Activated naive CD4-positive, alpha-beta T cell treated with anti-CD3 and anti-CD28 coated beads, Interleukin-2, amount 50 U/mL, for 16 hours (primary cell): ENCODE measurements at regions not wholly inside any gene's neighbourhood (a gene's known extent, or its start where the extent isn't known, plus 50 kb on each side); places are given as distances from the start of the nearest gene placed in this dataset.
"Not testable (repeated sequence)": the region's sequence is repeated elsewhere in the genome, so short reads cannot be mapped to it uniquely, and the experiment has no call there.

ENCODE experiments used
- DNase-seq: peaks from one replicate; pipeline ENCODE4 v3.0.0-alpha.2; 2020

- not testable (repeated sequence) for DNase-seq
Observed at GRCh38 chr13:18773988-18774387, 407.6 kb downstream of the TUBA3C start.

GRCh38 chr13:18741696-18742095, 439.9 kb downstream of the TUBA3C start:
- DNase-seq, result not testable (repeated sequence)

- DNase-seq, result no peak
Observed at GRCh38 chr13:18739310-18739709, 442.3 kb downstream of the TUBA3C start.

GRCh38 chr13:18738086-18738485, 443.5 kb downstream of the TUBA3C start:
- not testable (repeated sequence) for DNase-seq

- not testable (repeated sequence) for DNase-seq
Observed at GRCh38 chr13:18727138-18727537, 454.5 kb downstream of the TUBA3C start.

- DNase-seq, result not testable (repeated sequence)
Observed at GRCh38 chr13:18726524-18726923, 455.1 kb downstream of the TUBA3C start.

GRCh38 chr13:18725242-18725822, 456.3 kb downstream of the TUBA3C start:
- DNase-seq, result not testable (repeated sequence)

- no peak for DNase-seq
Observed at GRCh38 chr13:18714889-18715288, 466.7 kb downstream of the TUBA3C start.

- not testable (repeated sequence) for DNase-seq
Observed at GRCh38 chr13:18710673-18711072, 471.0 kb downstream of the TUBA3C start.

- not testable (repeated sequence) for DNase-seq
Observed at GRCh38 chr13:18706538-18706937, 475.1 kb downstream of the TUBA3C start.

GRCh38 chr13:18702464-18703247, 479.0 kb downstream of the TUBA3C start:
- DNase-seq, result not testable (repeated sequence)

GRCh38 chr13:18698332-18698731, 483.3 kb downstream of the TUBA3C start:
- not testable (repeated sequence) for DNase-seq

GRCh38 chr13:18697851-18698250, 483.8 kb downstream of the TUBA3C start:
- DNase-seq, result not testable (repeated sequence)

- not testable (repeated sequence) for DNase-seq
Observed at GRCh38 chr13:18697221-18697620, 484.4 kb downstream of the TUBA3C start.

- not testable (repeated sequence) for DNase-seq
Observed at GRCh38 chr13:18677403-18677802, 504.2 kb downstream of the TUBA3C start.

GRCh38 chr13:18675268-18675667, 506.4 kb downstream of the TUBA3C start:
- DNase-seq, result not testable (repeated sequence)

GRCh38 chr13:18673794-18674193, 507.8 kb downstream of the TUBA3C start:
- DNase-seq, result not testable (repeated sequence)

- not testable (repeated sequence) for DNase-seq
Observed at GRCh38 chr13:18666585-18666984, 515.0 kb downstream of the TUBA3C start.

GRCh38 chr13:18665716-18666115, 515.9 kb downstream of the TUBA3C start:
- DNase-seq, result not testable (repeated sequence)

GRCh38 chr13:18665124-18665523, 516.5 kb downstream of the TUBA3C start:
- not testable (repeated sequence) for DNase-seq

- DNase-seq, result not testable (repeated sequence)
Observed at GRCh38 chr13:18663222-18663621, 518.4 kb downstream of the TUBA3C start.

- peak; percentile 39 for DNase-seq
Observed at GRCh38 chr13:18643644-18644172, 537.9 kb downstream of the TUBA3C start.

- not testable (repeated sequence) for DNase-seq
Observed at GRCh38 chr13:18628928-18629327, 552.7 kb downstream of the TUBA3C start.

- DNase-seq, result no peak
Observed at GRCh38 chr13:18628428-18628827, 553.2 kb downstream of the TUBA3C start.
